ENCODE measurements at regions not wholly inside any gene's neighbourhood (a gene's known extent, or its start where the extent isn't known, plus 50 kb on each side); places are given as distances from the start of the nearest gene placed in this dataset.

DNA sequence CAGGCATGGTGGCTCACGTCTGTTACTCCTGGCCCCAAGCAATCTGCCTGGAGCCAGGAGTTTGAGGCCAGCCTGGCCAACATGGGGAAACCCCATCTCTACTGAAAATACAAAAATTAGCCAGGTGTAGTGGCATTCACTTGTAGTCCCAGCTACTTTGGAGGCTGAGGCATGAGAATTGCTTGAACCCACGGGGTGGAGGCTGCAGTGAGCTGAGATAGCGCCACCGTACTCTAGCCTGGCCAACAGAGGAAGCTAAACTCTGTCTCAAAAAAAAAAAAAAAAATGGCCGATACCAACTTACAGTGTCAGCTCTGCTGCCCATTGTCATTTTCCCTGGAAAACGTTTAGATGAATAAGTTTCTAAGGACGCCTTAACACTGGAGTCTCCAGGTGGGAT lies 489.9 kb downstream of the TFAP2A start:
- Histone ChIP-seq H3K27ac (ENCODE audit: low read depth in 1 of 2, low read length in 2 of 2) (no peak overlapping the region), H3K36me3 (replicated peaks in 1 of 2; ENCODE audit: control insufficient read depth in 1 of 2, insufficient read depth in 2 of 2, low read length in 2 of 2) (no peaks in the 10 kb centered on the region), H3K4me1 (ENCODE audit: control insufficient read depth in 1 of 2, insufficient read depth in 2 of 2, low read length in 2 of 2) (no peaks in the 10 kb centered on the region), H3K4me2 (replicated peaks; ENCODE audit: extremely low read depth, low read length, poor library complexity, severe bottlenecking) (no peak overlapping the region), H3K9me3 (replicated peaks in 1 of 2; ENCODE audit: control insufficient read depth in 1 of 2, insufficient read depth in 1 of 2, low read length in 2 of 2) (peaks cover 0 to 4% of the 10 kb centered on the region in 2 donors), H3K27me3 (ENCODE audit: control insufficient read depth in 2 of 2, insufficient read depth in 2 of 2, low read length in 2 of 2) (no peaks in the 10 kb centered on the region), H4K20me1 (ENCODE audit: insufficient read depth, low read length) (no peaks in the 10 kb centered on the region), H3K9ac (ENCODE audit: insufficient read depth, low read length, poor library complexity, severe bottlenecking) (no peak overlapping the region), H3K4me3 (replicated peaks in 1 of 3; ENCODE audit: low read depth in 2 of 3, low read length in 3 of 3) (no peak overlapping the region), H2AFZ (ENCODE audit: insufficient read depth, low read depth, low read length, poor library complexity, severe bottlenecking) (no peak overlapping the region), H3K79me2 (ENCODE audit: insufficient read depth, low read length) (no peaks in the 10 kb centered on the region)
- Mint-ChIP-seq H3K4me1 (no peaks in the 10 kb centered on the region), H3K36me3 (no peaks in the 10 kb centered on the region), H3K27me3 (ENCODE audit: low read depth in 3 of 3) (no peaks in the 10 kb centered on the region), H3K9me3 (peaks cover 0 to 6% (median 3%) of the 10 kb centered on the region in 7 donors), H3K27ac (no peak overlapping the region), H3K4me3 (no peak overlapping the region)
- DNase-seq = no peak
- intact Hi-C loops (cut with micrococcal nuclease) = no loop called here
- TF ChIP-seq, protein P1, sequence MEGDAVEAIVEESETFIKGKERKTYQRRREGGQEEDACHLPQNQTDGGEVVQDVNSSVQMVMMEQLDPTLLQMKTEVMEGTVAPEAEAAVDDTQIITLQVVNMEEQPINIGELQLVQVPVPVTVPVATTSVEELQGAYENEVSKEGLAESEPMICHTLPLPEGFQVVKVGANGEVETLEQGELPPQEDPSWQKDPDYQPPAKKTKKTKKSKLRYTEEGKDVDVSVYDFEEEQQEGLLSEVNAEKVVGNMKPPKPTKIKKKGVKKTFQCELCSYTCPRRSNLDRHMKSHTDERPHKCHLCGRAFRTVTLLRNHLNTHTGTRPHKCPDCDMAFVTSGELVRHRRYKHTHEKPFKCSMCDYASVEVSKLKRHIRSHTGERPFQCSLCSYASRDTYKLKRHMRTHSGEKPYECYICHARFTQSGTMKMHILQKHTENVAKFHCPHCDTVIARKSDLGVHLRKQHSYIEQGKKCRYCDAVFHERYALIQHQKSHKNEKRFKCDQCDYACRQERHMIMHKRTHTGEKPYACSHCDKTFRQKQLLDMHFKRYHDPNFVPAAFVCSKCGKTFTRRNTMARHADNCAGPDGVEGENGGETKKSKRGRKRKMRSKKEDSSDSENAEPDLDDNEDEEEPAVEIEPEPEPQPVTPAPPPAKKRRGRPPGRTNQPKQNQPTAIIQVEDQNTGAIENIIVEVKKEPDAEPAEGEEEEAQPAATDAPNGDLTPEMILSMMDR (IDR thresholded peaks at IDR 0.05) = no peak
- WGBS (ENCODE audit: insufficient coverage) = 88% methylated on average over 7 of the region's 7 CpGs

DNA sequence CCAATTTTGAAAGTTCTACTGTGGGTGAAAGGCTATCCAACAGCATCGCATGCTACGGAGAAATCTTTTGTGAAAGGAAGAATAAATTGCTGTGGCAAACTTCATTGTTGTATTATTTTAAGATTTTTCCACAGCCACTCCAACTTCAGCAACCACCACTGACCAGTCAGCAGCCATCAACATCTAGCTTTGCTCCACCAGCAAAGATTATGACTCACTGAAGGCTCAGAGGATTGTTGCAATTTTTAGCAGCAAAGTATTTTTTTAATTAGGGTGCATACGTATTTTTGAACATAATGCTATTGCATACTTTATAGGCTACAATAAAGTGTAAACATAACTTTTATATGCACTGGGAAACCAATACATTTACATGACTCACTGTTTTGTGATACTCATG lies 493.5 kb downstream of the TFAP2A start:
- Histone ChIP-seq H2AFZ (ENCODE audit: insufficient read depth, low read depth, low read length, poor library complexity, severe bottlenecking) (no peak overlapping the region), H4K20me1 (ENCODE audit: insufficient read depth, low read length) (no peaks in the 10 kb centered on the region), H3K27ac (ENCODE audit: low read depth in 1 of 2, low read length in 2 of 2) (no peak overlapping the region), H3K4me1 (ENCODE audit: control insufficient read depth in 1 of 2, insufficient read depth in 2 of 2, low read length in 2 of 2) (no peaks in the 10 kb centered on the region), H3K27me3 (ENCODE audit: control insufficient read depth in 2 of 2, insufficient read depth in 2 of 2, low read length in 2 of 2) (no peaks in the 10 kb centered on the region), H3K36me3 (replicated peaks in 1 of 2; ENCODE audit: control insufficient read depth in 1 of 2, insufficient read depth in 2 of 2, low read length in 2 of 2) (no peaks in the 10 kb centered on the region), H3K79me2 (ENCODE audit: insufficient read depth, low read length) (no peaks in the 10 kb centered on the region), H3K9ac (ENCODE audit: insufficient read depth, low read length, poor library complexity, severe bottlenecking) (no peak overlapping the region), H3K4me2 (replicated peaks; ENCODE audit: extremely low read depth, low read length, poor library complexity, severe bottlenecking) (no peak overlapping the region), H3K4me3 (replicated peaks in 1 of 3; ENCODE audit: low read depth in 2 of 3, low read length in 3 of 3) (no peak overlapping the region), H3K9me3 (replicated peaks in 1 of 2; ENCODE audit: control insufficient read depth in 1 of 2, insufficient read depth in 1 of 2, low read length in 2 of 2) (peaks cover 0 to 4% of the 10 kb centered on the region in 2 donors)
- WGBS (ENCODE audit: insufficient coverage) = no CpG with 5 or more reads among the region's 3 CpGs
- DNase-seq = no peak
- Mint-ChIP-seq H3K4me3 (no peak overlapping the region), H3K27me3 (ENCODE audit: low read depth in 3 of 3) (no peaks in the 10 kb centered on the region), H3K36me3 (no peaks in the 10 kb centered on the region), H3K9me3 (peaks cover 0 to 6% (median 2%) of the 10 kb centered on the region in 7 donors), H3K4me1 (no peaks in the 10 kb centered on the region), H3K27ac (no peak overlapping the region)
- intact Hi-C loops (cut with micrococcal nuclease) = no loop called here
- TF ChIP-seq, protein P1 (IDR thresholded peaks at IDR 0.05) = no peak
